HG02610 (cell line): ENCODE measurements at regions not wholly inside any gene's neighbourhood (a gene's known extent, or its start where the extent isn't known, plus 50 kb on each side); places are given as distances from the start of the nearest gene placed in this dataset.
"Not testable (repeated sequence)": the region's sequence is repeated elsewhere in the genome, so short reads cannot be mapped to it uniquely, and the experiment has no call there.

ENCODE experiments used
- ATAC-seq: cut with Tn5 transposase; IDR thresholded peaks from one replicate; pipeline ENCODE4 v1.9.1; 2021; ENCODE audit warnings: mild to moderate bottlenecking, moderate library complexity; ENCODE audit not compliant: unreplicated experiment

GRCh38 chr4:158958489-158959270, 144.2 kb upstream of the RAPGEF2 start:
- ATAC-seq: no peak

GRCh38 chr4:158962393-158962792, 140.5 kb upstream of the RAPGEF2 start:
- ATAC-seq: no peak

GRCh38 chr4:158963282-158963681, 139.6 kb upstream of the RAPGEF2 start:
- ATAC-seq: not testable (repeated sequence)

- ATAC-seq: no peak
Measured at GRCh38 chr4:158964114-158964727, 138.7 kb upstream of the RAPGEF2 start.

- ATAC-seq: no peak
Measured at GRCh38 chr4:158964728-158965124, 138.2 kb upstream of the RAPGEF2 start.

GRCh38 chr4:158965226-158965625, 137.7 kb upstream of the RAPGEF2 start:
- no peak for ATAC-seq

GRCh38 chr4:158966091-158966490, 136.8 kb upstream of the RAPGEF2 start:
- no peak for ATAC-seq

GRCh38 chr4:158968961-158969360, 133.9 kb upstream of the RAPGEF2 start:
- ATAC-seq: no peak

- ATAC-seq: no peak
Measured at GRCh38 chr4:158970812-158971211, 132.1 kb upstream of the RAPGEF2 start.

- ATAC-seq: not testable (repeated sequence)
Measured at GRCh38 chr4:158974438-158974837, 128.4 kb upstream of the RAPGEF2 start.

GRCh38 chr4:158980711-158981110, 122.2 kb upstream of the RAPGEF2 start:
- ATAC-seq: not testable (repeated sequence)

GRCh38 chr4:158991534-158992155, 111.2 kb upstream of the RAPGEF2 start:
- ATAC-seq: peak; percentile 81

- ATAC-seq: no peak
Measured at GRCh38 chr4:158993891-158994290, 109.0 kb upstream of the RAPGEF2 start.

GRCh38 chr4:158995040-158995439, 107.8 kb upstream of the RAPGEF2 start:
- ATAC-seq: no peak

GRCh38 chr4:158995965-158996364, 106.9 kb upstream of the RAPGEF2 start:
- ATAC-seq: no peak

- ATAC-seq: no peak
Measured at GRCh38 chr4:158996669-158997074, 106.2 kb upstream of the RAPGEF2 start.

GRCh38 chr4:158997660-158998349, 105.1 kb upstream of the RAPGEF2 start:
- no peak for ATAC-seq

GRCh38 chr4:158998624-158999023, 104.3 kb upstream of the RAPGEF2 start:
- ATAC-seq: no peak

- no peak for ATAC-seq
Measured at GRCh38 chr4:158999166-158999682, 103.7 kb upstream of the RAPGEF2 start.

GRCh38 chr4:158999849-159000248, 103.0 kb upstream of the RAPGEF2 start:
- ATAC-seq: no peak

GRCh38 chr4:159002950-159003349, 99.9 kb upstream of the RAPGEF2 start:
- ATAC-seq: no peak
